ENCODE measurements at regions not wholly inside any gene's neighbourhood (a gene's known extent, or its start where the extent isn't known, plus 50 kb on each side); places are given as distances from the start of the nearest gene placed in this dataset.

DNA sequence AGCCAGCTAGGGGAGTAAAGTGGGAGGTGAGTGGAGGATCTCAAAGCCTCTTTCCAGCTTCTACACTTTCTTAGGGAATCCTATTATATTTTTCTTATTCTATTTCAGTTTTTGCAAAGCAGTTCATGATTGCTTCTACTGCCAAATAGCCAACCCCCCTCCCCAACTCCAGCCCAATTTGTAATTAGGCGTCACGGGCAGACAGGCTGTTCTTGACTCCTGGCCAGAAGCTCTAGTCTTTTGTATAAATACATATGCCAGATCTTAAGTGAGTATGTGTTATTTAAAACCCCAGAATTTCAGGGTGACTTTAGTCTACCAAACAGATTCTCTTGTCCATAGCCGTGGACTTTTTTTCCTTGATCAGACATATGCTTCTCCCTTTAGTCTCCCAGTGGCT is 255.2 kb downstream of the BUB3 start:
- Histone ChIP-seq H2AK5ac (ENCODE audit: insufficient read length, low read length) (no peak overlapping the region), H3K27me3 (ENCODE audit: insufficient read depth, low read length) (no peaks in the 10 kb centered on the region), H3K4me2 (ENCODE audit: insufficient read depth, insufficient read length, low read length) (no peak overlapping the region), H3T11ph (ENCODE audit: low read length) (no peak overlapping the region), H3K9ac (ENCODE audit: extremely low read depth, insufficient read length, low read length) (no peak overlapping the region), H3K23me2 (ENCODE audit: insufficient read length, low read depth, low read length, poor library complexity, severe bottlenecking) (no peaks in the 10 kb centered on the region), H2AFZ (ENCODE audit: low read length) (no peak overlapping the region), H3K18ac (ENCODE audit: insufficient read length, low read depth, low read length) (no peak overlapping the region), H2BK12ac (ENCODE audit: insufficient read length, low read depth, low read length) (no peak overlapping the region), H3K79me2 (ENCODE audit: insufficient read depth, low read length) (no peaks in the 10 kb centered on the region), H4K8ac (replicated peaks; ENCODE audit: insufficient read length, low read depth, low read length) (no peak overlapping the region), H3K56ac (ENCODE audit: insufficient read length, low read depth, low read length) (no peak overlapping the region), H3K4me1 (ENCODE audit: insufficient read depth, low read length) (no peaks in the 10 kb centered on the region), H3K79me1 (ENCODE audit: insufficient read depth, low read depth, low read length, poor library complexity, severe bottlenecking) (no peaks in the 10 kb centered on the region), H4K20me1 (ENCODE audit: control insufficient read depth, insufficient read depth, insufficient read length) (no peaks in the 10 kb centered on the region), H4K5ac (ENCODE audit: insufficient read length, low read depth, low read length) (no peak overlapping the region), H3K27ac (ENCODE audit: insufficient read length, low read depth, low read length) (no peak overlapping the region), H3K4ac (ENCODE audit: low read depth, low read length) (no peak overlapping the region), H3K9me3 (ENCODE audit: control insufficient read depth, low read depth, low read length) (no peaks in the 10 kb centered on the region), H3K14ac (ENCODE audit: insufficient read depth, low read length) (no peak overlapping the region), H2BK5ac (ENCODE audit: insufficient read length, low read length) (no peak overlapping the region), H2BK120ac (ENCODE audit: low read depth, low read length, poor library complexity, severe bottlenecking) (no peak overlapping the region), H4K91ac (ENCODE audit: insufficient read length, low read depth, low read length) (no peak overlapping the region), H2BK20ac (ENCODE audit: low read depth, low read length, poor library complexity, severe bottlenecking) (no peak overlapping the region), H2BK15ac (ENCODE audit: low read depth, low read length) (no peak overlapping the region), H3K23ac (ENCODE audit: insufficient read length, low read depth, low read length) (no peak overlapping the region)
- TF ChIP-seq, protein P1, sequence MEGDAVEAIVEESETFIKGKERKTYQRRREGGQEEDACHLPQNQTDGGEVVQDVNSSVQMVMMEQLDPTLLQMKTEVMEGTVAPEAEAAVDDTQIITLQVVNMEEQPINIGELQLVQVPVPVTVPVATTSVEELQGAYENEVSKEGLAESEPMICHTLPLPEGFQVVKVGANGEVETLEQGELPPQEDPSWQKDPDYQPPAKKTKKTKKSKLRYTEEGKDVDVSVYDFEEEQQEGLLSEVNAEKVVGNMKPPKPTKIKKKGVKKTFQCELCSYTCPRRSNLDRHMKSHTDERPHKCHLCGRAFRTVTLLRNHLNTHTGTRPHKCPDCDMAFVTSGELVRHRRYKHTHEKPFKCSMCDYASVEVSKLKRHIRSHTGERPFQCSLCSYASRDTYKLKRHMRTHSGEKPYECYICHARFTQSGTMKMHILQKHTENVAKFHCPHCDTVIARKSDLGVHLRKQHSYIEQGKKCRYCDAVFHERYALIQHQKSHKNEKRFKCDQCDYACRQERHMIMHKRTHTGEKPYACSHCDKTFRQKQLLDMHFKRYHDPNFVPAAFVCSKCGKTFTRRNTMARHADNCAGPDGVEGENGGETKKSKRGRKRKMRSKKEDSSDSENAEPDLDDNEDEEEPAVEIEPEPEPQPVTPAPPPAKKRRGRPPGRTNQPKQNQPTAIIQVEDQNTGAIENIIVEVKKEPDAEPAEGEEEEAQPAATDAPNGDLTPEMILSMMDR (conservative IDR thresholded peaks at IDR 0.05), result no peak
- no peak overlapping the region for H3K27ac Mint-ChIP-seq
- H3K27me3 Mint-ChIP-seq (ENCODE audit: low read depth), result peaks cover 4% of the 10 kb centered on the region; the same call in 1 of the 2 replicates
- peaks cover 17 to 19% of the 10 kb centered on the region in 2 experiments for H3K9me3 Mint-ChIP-seq
- no CpG with 5 or more reads among the region's 3 CpGs for WGBS (ENCODE audit: extremely low coverage, insufficient read length, low lambda C conversion rate)
- H3K4me3 Mint-ChIP-seq, result no peak overlapping the region
- no peak for DNase-seq
- peaks cover 0 to 10% of the 10 kb centered on the region in 2 experiments; a peak in 2 of 4 replicates for H3K4me1 Mint-ChIP-seq
- H3K36me3 Mint-ChIP-seq (ENCODE audit: insufficient read depth in 1 of 3, low read depth in 3 of 3), result peaks cover 8 to 20% (median 11%) of the 10 kb centered on the region in 3 experiments

All from H9 (cell line).